ENCODE measurements at regions not wholly inside any gene's neighbourhood (a gene's known extent, or its start where the extent isn't known, plus 50 kb on each side); places are given as distances from the start of the nearest gene placed in this dataset.
"Not testable (repeated sequence)": the region's sequence is repeated elsewhere in the genome, so short reads cannot be mapped to it uniquely, and the experiment has no call there.

GRCh38 chr2:94764331-94764730, 106.9 kb upstream of the TEKT4 start:
- TF ChIP-seq CTCF, POLR2A, EP300 (IDR thresholded peaks at IDR 0.05): not testable (repeated sequence)

All from tibial nerve (tissue), 4 donors.